Neural cell (in vitro differentiated cells): ENCODE measurements at regions not wholly inside any gene's neighbourhood (a gene's known extent, or its start where the extent isn't known, plus 50 kb on each side); places are given as distances from the start of the nearest gene placed in this dataset.

Experiments used
- H2AFZ ChIP-seq: fragments of 200-600, 300-800 bp; sonication (generic), shearing (Covaris generic); 2 replicates; pipeline ENCODE4 v1.6.0; 2014; ENCODE audit warnings: low read depth, mild to moderate bottlenecking, antibody characterized with exemption, low read length, moderate library complexity
- H3F3A ChIP-seq: fragments of 200-600 bp; shearing (Covaris generic); 2 replicates; pipeline ENCODE4 v1.6.1; 2016; ENCODE audit warnings: mild to moderate bottlenecking, moderate library complexity, mixed read lengths, antibody characterized with exemption, low read length; ENCODE audit not compliant: insufficient read depth, poor library complexity, severe bottlenecking
- H3K27ac ChIP-seq: fragments of 200-600, 300-800 bp; sonication (generic), shearing (Covaris generic); 2 replicates; pipeline ENCODE4 v1.5.1; 2014; ENCODE audit warnings: mild to moderate bottlenecking, low read length, moderate library complexity
- H3K27me3 ChIP-seq: fragments of 300-800, 200-600 bp; sonication (generic), shearing (Covaris generic); 2 replicates; pipeline ENCODE4 v1.6.0; 2014; ENCODE audit warnings: mild to moderate bottlenecking, low read depth, low read length, moderate library complexity; ENCODE audit not compliant: insufficient read depth
- H3K36me3 ChIP-seq: fragments of 300-800, 200-600 bp; sonication (generic), shearing (Covaris generic); 2 replicates; pipeline ENCODE4 v1.5.1; 2014; ENCODE audit warnings: mild to moderate bottlenecking, antibody characterized with exemption, low read length, moderate library complexity; ENCODE audit not compliant: insufficient read depth
- H3K4me2 ChIP-seq: fragments of 300-800, 200-600 bp; sonication (generic), shearing (Covaris generic); 2 replicates; pipeline ENCODE4 v1.6.0; 2014; ENCODE audit warnings: mild to moderate bottlenecking, low read length
- H3K4me3 ChIP-seq: fragments of 300-800, 200-600 bp; sonication (generic), shearing (Covaris generic); 2 replicates; pipeline ENCODE4 v1.5.1; 2014; ENCODE audit warnings: mild to moderate bottlenecking, low read length, moderate library complexity
- H3K79me2 ChIP-seq: fragments of 200-600 bp; shearing (Covaris generic); replicated peaks from 2 replicates; pipeline ENCODE4 v1.6.0; 2014; ENCODE audit warnings: mild to moderate bottlenecking, low read length, moderate library complexity; ENCODE audit not compliant: insufficient read depth
- H3K9ac ChIP-seq: fragments of 300-800, 200-600 bp; sonication (generic), shearing (Covaris generic); 2 replicates; pipeline ENCODE4 v1.6.1; 2016; ENCODE audit warnings: mild to moderate bottlenecking, low read length, mixed read lengths
- H3K9me2 ChIP-seq: fragments of 200-600 bp; shearing (Covaris generic); 2 replicates; pipeline ENCODE4 v1.6.1; 2016; ENCODE audit warnings: mild to moderate bottlenecking, low read length, mixed read lengths; ENCODE audit not compliant: insufficient read depth
- H3K9me3 ChIP-seq: fragments of 200-600, 300-800 bp; sonication (generic), shearing (Covaris generic); 2 replicates; pipeline ENCODE4 v1.6.1; 2016; ENCODE audit warnings: mild to moderate bottlenecking, mixed run types, low read length, moderate library complexity, mixed read lengths
- H4K20me1 ChIP-seq: fragments of 200-600 bp; shearing (Covaris generic); 2 replicates; pipeline ENCODE4 v1.6.1; 2016; ENCODE audit warnings: mild to moderate bottlenecking, mixed run types; ENCODE audit not compliant: insufficient read depth
- CTCF ChIP-seq: fragments of 450-650 bp; IDR thresholded peaks from 2 replicates; pipeline ENCODE4 v1.5.1; 2014; ENCODE audit warnings: antibody characterized with exemption, mild to moderate bottlenecking, moderate library complexity; ENCODE audit not compliant: poor library complexity, severe bottlenecking
- EP300 ChIP-seq: fragments of 450-650 bp; conservative IDR thresholded peaks from 2 replicates; pipeline ENCODE4 v1.6.1; 2014; ENCODE audit warnings: antibody characterized with exemption, mild to moderate bottlenecking, moderate library complexity; ENCODE audit not compliant: poor library complexity, severe bottlenecking
- EZH2 ChIP-seq: fragments of 200-600, 300-800 bp; shearing (Covaris generic), sonication (generic); IDR thresholded peaks from 2 replicates; pipeline ENCODE4 v1.6.1; 2014; ENCODE audit warnings: antibody characterized with exemption, low read length, borderline replicate concordance, mild to moderate bottlenecking; ENCODE audit not compliant: insufficient read depth, poor library complexity, severe bottlenecking
- MXI1 ChIP-seq: fragments of 450-650 bp; conservative IDR thresholded peaks from 2 replicates; pipeline ENCODE4 v1.6.1; 2014; ENCODE audit warnings: antibody characterized with exemption, mild to moderate bottlenecking; ENCODE audit not compliant: poor library complexity, severe bottlenecking
- POLR2AphosphoS5 ChIP-seq: IDR thresholded peaks from 2 replicates; pipeline ENCODE4 v1.6.1; 2012
- RAD21 ChIP-seq: fragments of 450-650 bp; conservative IDR thresholded peaks from 2 replicates; pipeline ENCODE4 v1.6.1; 2014; ENCODE audit warnings: antibody characterized with exemption, mild to moderate bottlenecking, moderate library complexity
- REST ChIP-seq: IDR thresholded peaks from 2 replicates; pipeline ENCODE4 v1.6.1; 2012; ENCODE audit warnings: borderline replicate concordance
- SMC3 ChIP-seq: fragments of 450-650 bp; conservative IDR thresholded peaks from 2 replicates; pipeline ENCODE4 v1.6.1; 2014; ENCODE audit warnings: antibody characterized with exemption, mild to moderate bottlenecking, moderate library complexity; ENCODE audit not compliant: poor library complexity
- TAF1 ChIP-seq: IDR thresholded peaks from 2 replicates; pipeline ENCODE4 v1.6.1; 2012; ENCODE audit warnings: low read depth

DNA sequence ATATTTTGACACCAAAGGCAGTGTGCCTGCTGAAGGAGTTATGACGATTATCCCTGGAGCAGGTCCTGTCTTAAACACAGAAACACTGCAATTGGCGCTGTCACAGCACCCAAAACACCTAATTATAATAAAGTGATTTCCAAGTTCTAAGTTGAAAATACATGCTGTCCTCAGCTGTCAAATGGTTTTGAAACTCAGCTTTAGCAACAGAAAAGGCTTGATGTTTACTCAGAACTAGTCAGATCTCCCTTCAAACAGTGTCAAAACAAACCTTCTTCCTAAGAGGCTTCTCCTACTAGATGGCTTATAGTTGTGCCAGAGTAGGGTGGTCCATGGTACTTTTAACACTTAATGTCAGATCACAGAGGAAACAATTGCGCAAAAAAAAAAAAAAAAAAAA lies 87.2 kb upstream of the IRX1 start:
- H3K4me3 ChIP-seq: no peak overlapping the region
- H3K4me2 ChIP-seq: no peak overlapping the region
- H3K36me3 ChIP-seq: no peaks in the 10 kb centered on the region
- no peaks in the 10 kb centered on the region for H3K27me3 ChIP-seq
- no peaks in the 10 kb centered on the region for H4K20me1 ChIP-seq
- no peak overlapping the region for H2AFZ ChIP-seq
- peaks cover 5% of the 10 kb centered on the region for H3K9me3 ChIP-seq
- no peaks in the 10 kb centered on the region for H3K9me2 ChIP-seq
- TF ChIP-seq EP300 (peak; percentile 32), MXI1 (no peak), REST (no peak), POLR2AphosphoS5 (peak; percentile 64)
- H3K27ac ChIP-seq: no peak overlapping the region
- H3K79me2 ChIP-seq: no peaks in the 10 kb centered on the region
- H3F3A ChIP-seq: no peaks in the 10 kb centered on the region
- no peak overlapping the region for H3K9ac ChIP-seq

- no peaks in the 10 kb centered on the region for H3F3A ChIP-seq
- no peak overlapping the region for H3K4me2 ChIP-seq
- no peaks in the 10 kb centered on the region for H3K27me3 ChIP-seq
- H3K79me2 ChIP-seq: no peaks in the 10 kb centered on the region
- H3K4me3 ChIP-seq: no peak overlapping the region
- TF ChIP-seq RAD21 (no peak), MXI1 (no peak), EP300 (no peak), SMC3 (no peak), EZH2 (no peak), POLR2AphosphoS5 (no peak), TAF1 (no peak), REST (no peak), CTCF (no peak)
- H3K36me3 ChIP-seq: no peaks in the 10 kb centered on the region
- H3K27ac ChIP-seq: no peak overlapping the region
- H4K20me1 ChIP-seq: no peaks in the 10 kb centered on the region
- peaks cover 4% of the 10 kb centered on the region for H3K9me3 ChIP-seq
- no peaks in the 10 kb centered on the region for H3K9me2 ChIP-seq
- no peak overlapping the region for H2AFZ ChIP-seq
- no peak overlapping the region for H3K9ac ChIP-seq
Measured at GRCh38 chr5:3490957-3491507, 104.6 kb upstream of the IRX1 start.
